MM.1S (cell line): ENCODE measurements at regions not wholly inside any gene's neighbourhood (a gene's known extent, or its start where the extent isn't known, plus 50 kb on each side); places are given as distances from the start of the nearest gene placed in this dataset.
A peak's percentile ranks its signal among the peaks of the same experiment; 100 is the strongest.

Source experiments
- DNase-seq: peaks from one replicate; pipeline ENCODE4 v3.0.0-alpha.2; 2015
- H2AFZ ChIP-seq: fragments of 300-600 bp; sonication (generic); 2 replicates; pipeline ENCODE4 v1.6.0; 2016; ENCODE audit warnings: antibody characterized with exemption, low read length
- H3F3A ChIP-seq: fragments of 300-600 bp; sonication (generic); 2 replicates; pipeline ENCODE4 v1.6.1; 2016; ENCODE audit warnings: mild to moderate bottlenecking, antibody characterized with exemption, low read length, moderate library complexity, mixed read lengths; ENCODE audit not compliant: insufficient read depth
- H3K27ac ChIP-seq: fragments of 300-600 bp; sonication (generic); 2 replicates; pipeline ENCODE4 v1.5.1; 2016; ENCODE audit warnings: mild to moderate bottlenecking, low read length
- H3K27me3 ChIP-seq: fragments of 300-600 bp; sonication (generic); replicated peaks from 2 replicates; pipeline ENCODE4 v1.6.0; 2016; ENCODE audit warnings: low read length; ENCODE audit not compliant: insufficient read depth
- H3K36me3 ChIP-seq: fragments of 300-600 bp; sonication (generic); replicated peaks from 2 replicates; pipeline ENCODE4 v1.6.1; 2016; ENCODE audit warnings: mild to moderate bottlenecking, low read length, mixed read lengths; ENCODE audit not compliant: insufficient read depth
- H3K4me1 ChIP-seq: fragments of 300-600 bp; sonication (generic); 2 replicates; pipeline ENCODE4 v1.6.1; 2016; ENCODE audit warnings: low read length, mixed read lengths
- H3K4me2 ChIP-seq: fragments of 300-600 bp; sonication (generic); 2 replicates; pipeline ENCODE4 v1.6.0; 2016; ENCODE audit warnings: low read depth, low read length
- H3K4me3 ChIP-seq: fragments of 300-600 bp; sonication (generic); 2 replicates; pipeline ENCODE4 v1.5.1; 2016; ENCODE audit warnings: low read length, mixed read lengths
- H3K79me2 ChIP-seq: fragments of 300-600 bp; sonication (generic); 2 replicates; pipeline ENCODE4 v1.6.1; 2016; ENCODE audit warnings: mixed run types, low read length, mixed read lengths
- H3K9ac ChIP-seq: fragments of 300-600 bp; sonication (generic); 2 replicates; pipeline ENCODE4 v1.6.1; 2016; ENCODE audit warnings: low read length, mixed read lengths
- H3K9me2 ChIP-seq: fragments of 300-600 bp; sonication (generic); replicated peaks from 2 replicates; pipeline ENCODE4 v1.6.1; 2016; ENCODE audit warnings: mild to moderate bottlenecking, low read length, mixed read lengths; ENCODE audit not compliant: insufficient read depth
- H3K9me3 ChIP-seq: fragments of 300-600 bp; sonication (generic); replicated peaks from 2 replicates; pipeline ENCODE4 v1.6.1; 2016; ENCODE audit warnings: mild to moderate bottlenecking, low read length, mixed read lengths; ENCODE audit not compliant: insufficient read depth
- H4K20me1 ChIP-seq: fragments of 300-600 bp; sonication (generic); 2 replicates; pipeline ENCODE4 v1.6.1; 2016; ENCODE audit warnings: mild to moderate bottlenecking, low read length, moderate library complexity, mixed read lengths; ENCODE audit not compliant: insufficient read depth
- CTCF ChIP-seq: fragments of 300-600 bp; sonication (generic); IDR thresholded peaks from 2 replicates; pipeline ENCODE4 v1.5.1; 2016; ENCODE audit warnings: antibody characterized with exemption, low read length, mixed read lengths
- EZH2 ChIP-seq: fragments of 300-600 bp; sonication (generic); optimal IDR thresholded peaks from 2 replicates; pipeline ENCODE3; 2017; ENCODE audit warnings: low read depth, mild to moderate bottlenecking, antibody characterized with exemption, low read length, mixed read lengths
- EZH2phosphoT487 ChIP-seq: fragments of 300-600 bp; sonication (generic); IDR thresholded peaks from 2 replicates; pipeline ENCODE4 v1.6.1; 2018; ENCODE audit warnings: antibody characterized with exemption, low read length

- no peak overlapping the region for H2AFZ ChIP-seq
- no peaks in the 10 kb centered on the region for H3K9me2 ChIP-seq
- no peak overlapping the region for H3K27ac ChIP-seq
- no peak for DNase-seq
- no peak overlapping the region for H3K4me3 ChIP-seq
- no peaks in the 10 kb centered on the region for H3K9me3 ChIP-seq
- no peaks in the 10 kb centered on the region for H3K79me2 ChIP-seq
- no peaks in the 10 kb centered on the region for H3K36me3 ChIP-seq
- H4K20me1 ChIP-seq: no peaks in the 10 kb centered on the region
- H3K9ac ChIP-seq: no peak overlapping the region
- TF ChIP-seq CTCF (no peak), EZH2 (no peak)
- peaks cover 9% of the 10 kb centered on the region; the same call in 1 of the 2 replicates for H3F3A ChIP-seq
- peaks cover 15% of the 10 kb centered on the region for H3K4me1 ChIP-seq
- peak overlapping the region; percentile 42; the same call in 1 of the 2 replicates for H3K4me2 ChIP-seq
- H3K27me3 ChIP-seq: no peaks in the 10 kb centered on the region
These were observed 59.1 kb upstream of the NABP1 start for GRCh38 chr2:191618786-191619185.

GRCh38 chr2:191620144-191620543 lies 57.8 kb upstream of the NABP1 start:
- Histone ChIP-seq H3F3A (peaks cover 9% of the 10 kb centered on the region; the same call in 1 of the 2 replicates), H3K4me1 (peaks cover 22% of the 10 kb centered on the region), H3K9me2 (no peaks in the 10 kb centered on the region), H3K9me3 (no peaks in the 10 kb centered on the region), H4K20me1 (no peaks in the 10 kb centered on the region), H3K9ac (no peak overlapping the region), H3K27me3 (no peaks in the 10 kb centered on the region), H3K4me2 (no peak overlapping the region), H3K36me3 (no peaks in the 10 kb centered on the region), H2AFZ (no peak overlapping the region), H3K27ac (no peak overlapping the region), H3K4me3 (no peak overlapping the region), H3K79me2 (no peaks in the 10 kb centered on the region)
- TF ChIP-seq EZH2phosphoT487: no peak
- TF ChIP-seq CTCF: no peak
- no peak for TF ChIP-seq EZH2
- DNase-seq: no peak

- Histone ChIP-seq H4K20me1 (no peaks in the 10 kb centered on the region), H3K9me2 (no peaks in the 10 kb centered on the region), H3K4me2 (no peak overlapping the region), H3K4me1 (peaks cover 37% of the 10 kb centered on the region), H3K27ac (no peak overlapping the region), H3K9me3 (no peaks in the 10 kb centered on the region), H3K27me3 (no peaks in the 10 kb centered on the region), H3K79me2 (no peaks in the 10 kb centered on the region), H3K9ac (no peak overlapping the region), H3K4me3 (no peak overlapping the region), H3K36me3 (no peaks in the 10 kb centered on the region), H3F3A (peaks cover 9% of the 10 kb centered on the region; the same call in 1 of the 2 replicates), H2AFZ (no peak overlapping the region)
- TF ChIP-seq EZH2 (no peak), CTCF (no peak), EZH2phosphoT487 (no peak)
- DNase-seq: no peak
These were observed 55.3 kb upstream of the NABP1 start for GRCh38 chr2:191622374-191623320.
